Breast epithelium (tissue), 3 donors: ENCODE measurements at regions not wholly inside any gene's neighbourhood (a gene's known extent, or its start where the extent isn't known, plus 50 kb on each side); places are given as distances from the start of the nearest gene placed in this dataset.

ENCODE experiments used
- POLR2AphosphoS5 ChIP-seq, 3 donors: sonication (generic); formaldehyde crosslinking; IDR thresholded peaks; one replicate each; pipeline ENCODE4 v1.6.1; 2017; ENCODE audit warnings: antibody characterized with exemption in 3 of 3
- TF ChIP-seq, protein P1 (sequence below), 3 donors: fragments of 450-650 bp; IDR thresholded peaks; one replicate each; pipeline ENCODE4 v1.5.1; 2016 to 2017; ENCODE audit warnings: antibody characterized with exemption in 3 of 3, mild to moderate bottlenecking in 3 of 3, moderate library complexity in 3 of 3

DNA sequence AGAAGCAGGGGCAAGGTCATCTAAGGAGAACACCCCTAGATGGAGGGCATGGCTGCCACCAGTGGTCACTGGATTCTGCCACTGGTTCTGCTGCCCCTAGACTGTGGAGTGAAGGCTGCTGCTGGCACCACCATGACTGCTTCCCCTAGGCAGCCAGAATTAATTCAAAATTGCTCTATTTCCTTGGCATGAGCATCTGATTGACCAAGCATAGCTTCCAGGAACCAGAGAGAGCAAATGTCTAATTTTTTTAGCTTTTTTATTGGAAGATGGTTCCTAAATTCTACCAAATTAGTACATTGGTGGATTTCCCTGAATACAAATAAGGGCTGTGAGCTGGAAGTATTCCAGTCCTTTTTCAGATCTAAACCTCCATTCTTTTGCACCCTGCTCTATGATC, 270.2 kb upstream of the GBE1 start:
- TF ChIP-seq, protein P1, sequence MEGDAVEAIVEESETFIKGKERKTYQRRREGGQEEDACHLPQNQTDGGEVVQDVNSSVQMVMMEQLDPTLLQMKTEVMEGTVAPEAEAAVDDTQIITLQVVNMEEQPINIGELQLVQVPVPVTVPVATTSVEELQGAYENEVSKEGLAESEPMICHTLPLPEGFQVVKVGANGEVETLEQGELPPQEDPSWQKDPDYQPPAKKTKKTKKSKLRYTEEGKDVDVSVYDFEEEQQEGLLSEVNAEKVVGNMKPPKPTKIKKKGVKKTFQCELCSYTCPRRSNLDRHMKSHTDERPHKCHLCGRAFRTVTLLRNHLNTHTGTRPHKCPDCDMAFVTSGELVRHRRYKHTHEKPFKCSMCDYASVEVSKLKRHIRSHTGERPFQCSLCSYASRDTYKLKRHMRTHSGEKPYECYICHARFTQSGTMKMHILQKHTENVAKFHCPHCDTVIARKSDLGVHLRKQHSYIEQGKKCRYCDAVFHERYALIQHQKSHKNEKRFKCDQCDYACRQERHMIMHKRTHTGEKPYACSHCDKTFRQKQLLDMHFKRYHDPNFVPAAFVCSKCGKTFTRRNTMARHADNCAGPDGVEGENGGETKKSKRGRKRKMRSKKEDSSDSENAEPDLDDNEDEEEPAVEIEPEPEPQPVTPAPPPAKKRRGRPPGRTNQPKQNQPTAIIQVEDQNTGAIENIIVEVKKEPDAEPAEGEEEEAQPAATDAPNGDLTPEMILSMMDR (IDR thresholded peaks at IDR 0.05): no peak
- TF ChIP-seq POLR2AphosphoS5 (IDR thresholded peaks at IDR 0.05): no peak
